BLaER1 (cell line): ENCODE measurements at regions not wholly inside any gene's neighbourhood (a gene's known extent, or its start where the extent isn't known, plus 50 kb on each side); places are given as distances from the start of the nearest gene placed in this dataset.

ENCODE experiments used
- H3K27ac ChIP-seq: shearing (Covaris generic); formaldehyde crosslinking; 2 replicates; pipeline ENCODE4 v1.8.1; 2022
- H3K27me3 ChIP-seq: shearing (Covaris generic); formaldehyde crosslinking; 2 replicates; pipeline ENCODE4 v1.8.1; 2022
- H3K36me3 ChIP-seq: shearing (Covaris generic); formaldehyde crosslinking; 2 replicates; pipeline ENCODE4 v1.8.1; 2022
- H3K4me1 ChIP-seq: shearing (Covaris generic); formaldehyde crosslinking; 2 replicates; pipeline ENCODE4 v1.8.1; 2022
- H3K4me2 ChIP-seq: shearing (Covaris generic); formaldehyde crosslinking; 2 replicates; pipeline ENCODE4 v1.8.1; 2022
- H3K4me3 ChIP-seq: shearing (Covaris generic); formaldehyde crosslinking; 2 replicates; pipeline ENCODE4 v1.8.1; 2022
- H3K9ac ChIP-seq: shearing (Covaris generic); formaldehyde crosslinking; 2 replicates; pipeline ENCODE4 v1.8.1; 2022
- H3K9me3 ChIP-seq: shearing (Covaris generic); formaldehyde crosslinking; 2 replicates; pipeline ENCODE4 v1.8.1; 2022
- H4K20me1 ChIP-seq: shearing (Covaris generic); formaldehyde crosslinking; 2 replicates; pipeline ENCODE4 v1.8.1; 2022
- Cebpa-rat ChIP-seq: shearing (Covaris generic); IDR thresholded peaks from 2 replicates; pipeline ENCODE4 v1.8.1; 2022

DNA sequence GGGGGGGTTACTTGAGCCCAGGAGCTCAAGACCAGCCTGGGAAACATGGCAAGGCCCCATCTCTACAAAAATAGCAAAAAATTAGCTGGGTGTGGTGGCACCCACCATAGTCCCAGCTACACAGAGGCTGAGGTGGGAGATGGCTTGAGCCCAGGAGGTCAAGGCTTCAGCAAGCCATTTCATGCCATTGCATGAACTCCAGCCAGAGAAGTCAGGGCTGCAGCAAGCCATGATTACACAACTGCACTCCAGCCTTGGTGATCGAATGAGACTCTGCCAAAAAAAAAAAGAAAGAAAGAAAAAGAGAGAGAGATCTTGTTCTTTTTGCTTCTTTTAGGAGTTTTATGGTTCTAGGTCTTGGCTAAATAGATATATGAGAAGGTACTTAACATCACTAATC, 200.2 kb upstream of the PHYHIPL start:
- H4K20me1 ChIP-seq = no peaks in the 10 kb centered on the region
- no peak overlapping the region for H3K4me3 ChIP-seq
- H3K9me3 ChIP-seq = no peaks in the 10 kb centered on the region
- H3K9ac ChIP-seq = no peak overlapping the region
- H3K4me1 ChIP-seq = peaks cover 24% of the 10 kb centered on the region
- no peak for TF ChIP-seq Cebpa-rat
- no peak overlapping the region for H3K4me2 ChIP-seq
- no peaks in the 10 kb centered on the region for H3K27me3 ChIP-seq
- H3K36me3 ChIP-seq = no peaks in the 10 kb centered on the region
- no peak overlapping the region for H3K27ac ChIP-seq

DNA sequence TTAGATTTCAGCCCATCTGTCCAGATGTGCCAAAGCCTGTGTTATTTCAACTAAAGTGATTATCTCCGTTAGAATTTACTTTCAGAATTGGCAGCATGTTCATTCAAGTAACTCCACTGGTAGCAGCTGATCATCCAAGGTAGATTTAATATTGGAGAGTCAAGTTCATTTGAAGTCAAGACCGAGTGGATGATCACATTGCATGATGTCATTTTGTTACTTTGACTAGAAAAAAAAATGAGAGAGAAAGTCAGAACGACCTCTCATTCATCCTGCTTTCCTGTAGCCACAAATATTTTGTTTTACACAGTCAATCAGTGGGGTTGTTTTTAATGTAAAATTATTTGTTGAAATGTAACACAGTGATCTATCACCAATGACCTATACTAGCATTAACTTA, 196.7 kb upstream of the PHYHIPL start:
- Histone ChIP-seq H3K9ac (no peak overlapping the region), H3K9me3 (no peaks in the 10 kb centered on the region), H4K20me1 (no peaks in the 10 kb centered on the region), H3K4me1 (peaks cover 46% of the 10 kb centered on the region), H3K27me3 (no peaks in the 10 kb centered on the region), H3K4me2 (peak overlapping the region; percentile 75), H3K4me3 (no peak overlapping the region), H3K27ac (peak overlapping the region; percentile 81; the same call in 1 of the 2 replicates), H3K36me3 (no peaks in the 10 kb centered on the region)
- no peak for TF ChIP-seq Cebpa-rat

DNA sequence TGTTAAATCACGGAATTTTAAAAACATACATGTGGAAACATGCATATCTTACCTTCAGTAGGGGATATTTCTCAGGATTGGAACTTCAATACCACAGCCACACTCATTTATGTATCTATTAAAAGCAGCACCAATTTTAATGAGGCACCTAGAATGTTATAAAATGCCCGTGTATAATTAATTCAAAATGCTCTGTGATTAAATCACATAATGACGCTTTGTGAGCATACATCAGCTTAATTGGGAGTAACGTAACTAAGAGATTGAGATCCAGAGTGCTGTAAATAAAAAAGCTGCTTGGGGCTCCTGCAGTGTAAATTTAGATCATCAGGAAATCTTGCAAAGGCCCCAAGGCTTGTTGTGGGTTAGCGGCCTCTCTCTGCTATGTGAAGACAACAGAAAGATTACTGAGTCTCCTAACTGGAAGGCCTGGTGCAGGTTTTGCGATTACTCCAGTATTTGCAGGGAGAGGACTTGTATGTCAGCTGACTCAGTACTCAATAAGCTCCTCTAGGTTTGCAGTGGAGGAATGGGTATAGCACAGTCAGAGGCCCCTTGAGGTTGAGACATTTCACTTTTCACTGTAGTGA, 195.5 kb upstream of the PHYHIPL start:
- H3K4me1 ChIP-seq = peaks cover 46% of the 10 kb centered on the region
- H3K27ac ChIP-seq = peak overlapping the region; percentile 81
- no peaks in the 10 kb centered on the region for H3K36me3 ChIP-seq
- no peak for TF ChIP-seq Cebpa-rat
- peak overlapping the region; percentile 46 for H3K4me3 ChIP-seq
- H4K20me1 ChIP-seq = no peaks in the 10 kb centered on the region
- peak overlapping the region; percentile 75 for H3K4me2 ChIP-seq
- H3K9ac ChIP-seq = peak overlapping the region; percentile 60
- H3K9me3 ChIP-seq = no peaks in the 10 kb centered on the region
- no peaks in the 10 kb centered on the region for H3K27me3 ChIP-seq

DNA sequence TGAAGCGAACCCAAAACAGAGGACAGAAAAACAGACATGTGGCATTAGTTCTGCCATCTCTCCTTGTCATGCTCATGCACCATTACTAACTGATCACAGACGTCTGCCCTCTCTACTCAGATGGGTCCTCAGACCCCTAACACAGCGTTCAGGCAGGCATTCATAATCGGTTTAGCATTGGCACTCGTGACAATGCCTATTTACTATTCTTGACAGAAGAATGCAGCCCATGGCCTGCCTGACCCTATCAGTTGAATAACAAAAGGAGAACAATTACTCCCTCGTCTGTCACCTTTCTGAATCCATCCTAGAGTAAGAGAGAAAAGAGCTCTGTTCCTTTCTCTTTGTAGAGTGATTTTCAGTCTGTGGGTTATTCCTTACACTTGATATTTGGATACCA, 194.6 kb upstream of the PHYHIPL start:
- Histone ChIP-seq H3K36me3 (no peaks in the 10 kb centered on the region), H3K27ac (peak overlapping the region; percentile 81), H3K4me2 (peak overlapping the region; percentile 75), H4K20me1 (no peaks in the 10 kb centered on the region), H3K27me3 (no peaks in the 10 kb centered on the region), H3K4me3 (0 out of 2 replicates have a peak overlapping the region, but pooled peaks have one; percentile 46), H3K9me3 (no peaks in the 10 kb centered on the region), H3K4me1 (peaks cover 46% of the 10 kb centered on the region), H3K9ac (no peak overlapping the region)
- no peak for TF ChIP-seq Cebpa-rat

DNA sequence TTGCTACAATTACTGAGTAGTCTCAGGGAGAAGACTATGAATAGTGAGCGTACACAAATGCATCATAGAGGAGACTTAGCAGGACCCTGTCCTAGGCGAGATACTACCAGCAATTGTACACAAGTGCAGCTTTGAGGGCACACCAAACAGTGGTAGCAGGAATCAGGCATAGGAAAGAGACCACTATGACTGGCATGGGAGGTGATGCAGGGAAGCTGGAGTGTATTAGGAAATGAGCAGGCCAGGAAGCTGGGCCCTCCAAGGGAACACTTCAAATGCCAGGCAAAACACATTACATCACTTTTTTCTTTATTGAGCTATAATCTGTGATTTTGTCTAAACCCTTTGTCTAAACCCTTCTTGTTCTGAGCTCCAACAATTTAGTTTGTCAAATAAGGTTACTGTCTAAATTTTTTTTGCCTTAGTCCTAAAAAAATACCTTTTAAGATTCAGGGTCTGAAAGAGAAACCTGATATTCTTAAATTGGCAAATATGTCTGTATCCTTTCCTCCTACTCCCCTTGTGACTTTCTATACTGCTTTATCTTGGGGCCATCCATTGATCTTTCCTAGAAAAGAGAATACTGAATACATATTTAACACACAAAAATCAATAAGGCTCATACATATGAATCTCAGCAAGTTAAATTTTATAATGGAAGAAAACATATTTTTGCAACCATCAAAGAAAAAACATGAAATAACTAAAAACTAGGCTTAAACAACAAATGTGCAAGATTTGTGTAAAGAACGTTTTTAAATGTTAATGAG, 193.8 kb upstream of the PHYHIPL start:
- H3K4me3 ChIP-seq = no peak overlapping the region
- H3K27me3 ChIP-seq = no peaks in the 10 kb centered on the region
- H4K20me1 ChIP-seq = no peaks in the 10 kb centered on the region
- no peaks in the 10 kb centered on the region for H3K36me3 ChIP-seq
- H3K27ac ChIP-seq = peak overlapping the region; percentile 81
- no peak for TF ChIP-seq Cebpa-rat
- peaks cover 46% of the 10 kb centered on the region for H3K4me1 ChIP-seq
- H3K9me3 ChIP-seq = no peaks in the 10 kb centered on the region
- no peak overlapping the region for H3K9ac ChIP-seq
- H3K4me2 ChIP-seq = peak overlapping the region; percentile 75

DNA sequence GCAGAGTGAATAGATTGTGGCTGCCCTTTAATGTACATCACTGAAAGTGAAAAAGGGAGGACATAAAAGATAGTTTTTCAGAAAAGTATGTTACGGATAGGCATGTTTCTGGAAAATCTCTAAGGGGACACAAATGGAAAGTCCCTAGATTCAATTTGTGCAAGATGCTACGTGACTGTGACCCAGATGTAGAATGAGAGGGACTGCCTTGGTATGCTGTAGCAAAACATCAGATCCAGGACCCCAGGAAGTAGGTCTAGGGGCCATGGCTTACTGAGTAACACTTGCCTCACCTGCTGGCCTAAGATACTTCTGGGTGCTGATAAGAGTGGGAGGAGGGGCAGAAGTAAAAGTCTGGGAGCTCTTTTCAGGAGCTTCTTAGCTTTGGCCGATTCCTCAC, 191.2 kb upstream of the PHYHIPL start:
- Histone ChIP-seq H3K9me3 (peaks cover 16% of the 10 kb centered on the region), H3K27me3 (no peaks in the 10 kb centered on the region), H3K4me3 (no peak overlapping the region), H3K4me1 (peaks cover 31% of the 10 kb centered on the region), H3K36me3 (peaks cover 4% of the 10 kb centered on the region), H3K27ac (no peak overlapping the region), H3K4me2 (no peak overlapping the region), H4K20me1 (no peaks in the 10 kb centered on the region), H3K9ac (no peak overlapping the region)
- TF ChIP-seq Cebpa-rat = no peak

DNA sequence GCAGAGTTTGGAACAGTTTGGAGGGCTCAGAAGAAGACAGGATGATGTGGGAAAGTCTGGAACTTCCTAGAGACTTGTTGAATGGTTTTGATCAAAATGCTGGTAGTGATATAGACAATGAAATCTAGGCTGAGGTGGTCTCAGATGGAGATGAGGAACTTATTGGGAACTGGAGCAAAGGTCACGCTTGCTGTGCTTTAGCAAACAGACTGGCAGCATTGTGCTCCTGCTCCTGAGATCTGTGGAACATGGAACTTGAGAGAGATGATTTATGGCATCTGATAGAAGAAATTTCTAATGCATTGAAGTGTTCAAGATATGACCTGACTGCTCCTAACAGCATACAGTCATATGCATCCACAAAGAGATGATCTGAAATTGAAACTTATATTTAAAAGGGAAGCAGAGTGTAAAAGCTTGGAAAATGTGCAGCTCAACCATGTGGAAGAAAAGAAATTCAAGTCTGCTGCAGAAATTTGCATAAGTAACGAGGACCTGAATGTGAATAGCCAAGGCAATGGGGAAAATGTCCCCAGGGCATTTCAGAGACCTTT, 186.9 kb upstream of the PHYHIPL start:
- H3K27ac ChIP-seq = no peak overlapping the region
- peak overlapping the region; percentile 40 for H3K4me3 ChIP-seq
- H3K27me3 ChIP-seq = no peaks in the 10 kb centered on the region
- H3K36me3 ChIP-seq = peaks cover 7% of the 10 kb centered on the region
- H3K9me3 ChIP-seq = peaks cover 36% of the 10 kb centered on the region
- H3K9ac ChIP-seq = no peak overlapping the region
- peaks cover 30% of the 10 kb centered on the region for H3K4me1 ChIP-seq
- no peaks in the 10 kb centered on the region for H4K20me1 ChIP-seq
- TF ChIP-seq Cebpa-rat = no peak
- no peak overlapping the region for H3K4me2 ChIP-seq

DNA sequence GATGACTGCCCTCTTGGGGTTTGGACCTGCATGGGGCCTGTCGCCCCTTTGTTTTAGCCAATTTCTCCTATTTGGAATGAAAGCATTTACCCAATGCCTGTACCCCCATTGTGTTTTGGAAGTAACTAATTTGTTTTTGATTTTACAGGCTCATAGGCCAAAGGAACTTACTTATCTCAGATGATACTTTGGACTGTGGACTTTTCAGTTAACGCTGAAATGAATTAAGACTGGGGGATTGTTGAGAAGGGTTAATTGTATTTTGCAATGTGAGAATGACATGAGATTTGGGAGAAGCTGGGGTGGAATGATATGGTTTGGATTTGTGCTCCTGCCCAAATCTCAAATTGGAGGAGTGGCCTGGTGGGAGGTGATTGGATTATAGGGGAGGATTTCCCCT, 185.8 kb upstream of the PHYHIPL start:
- Histone ChIP-seq H3K36me3 (peaks cover 7% of the 10 kb centered on the region), H3K27ac (no peak overlapping the region), H3K4me3 (no peak overlapping the region), H3K27me3 (no peaks in the 10 kb centered on the region), H3K4me1 (peaks cover 41% of the 10 kb centered on the region), H3K9ac (no peak overlapping the region), H3K4me2 (no peak overlapping the region), H4K20me1 (no peaks in the 10 kb centered on the region), H3K9me3 (peaks cover 36% of the 10 kb centered on the region)
- TF ChIP-seq Cebpa-rat = no peak

DNA sequence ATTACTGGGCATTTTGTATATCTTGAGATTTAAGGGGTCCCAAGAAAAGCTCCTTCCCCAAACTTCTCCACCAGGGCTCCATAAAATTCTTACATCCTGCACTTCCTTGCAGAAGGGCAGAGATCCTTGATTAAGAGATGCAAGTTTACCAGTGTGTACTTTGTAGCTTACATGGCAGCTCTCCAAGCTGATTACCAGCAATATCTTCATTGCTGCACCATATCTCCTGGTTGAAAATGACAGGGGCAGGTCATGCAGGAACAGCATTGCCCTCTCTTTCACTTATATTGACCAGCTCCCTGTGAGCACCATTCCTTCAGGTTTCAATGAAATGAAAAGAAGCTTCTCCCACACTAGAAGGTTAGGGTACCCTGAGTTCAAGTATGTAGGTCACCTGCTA, 184.6 kb upstream of the PHYHIPL start:
- Histone ChIP-seq H3K27me3 (no peaks in the 10 kb centered on the region), H3K4me1 (peaks cover 53% of the 10 kb centered on the region), H3K36me3 (peaks cover 7% of the 10 kb centered on the region), H3K4me2 (peak overlapping the region; percentile 81; the same call in 1 of the 2 replicates), H3K9ac (no peak overlapping the region), H4K20me1 (no peaks in the 10 kb centered on the region), H3K4me3 (no peak overlapping the region), H3K27ac (0 out of 2 replicates have a peak overlapping the region, but pooled peaks have one; percentile 70), H3K9me3 (peaks cover 36% of the 10 kb centered on the region)
- no peak for TF ChIP-seq Cebpa-rat

DNA sequence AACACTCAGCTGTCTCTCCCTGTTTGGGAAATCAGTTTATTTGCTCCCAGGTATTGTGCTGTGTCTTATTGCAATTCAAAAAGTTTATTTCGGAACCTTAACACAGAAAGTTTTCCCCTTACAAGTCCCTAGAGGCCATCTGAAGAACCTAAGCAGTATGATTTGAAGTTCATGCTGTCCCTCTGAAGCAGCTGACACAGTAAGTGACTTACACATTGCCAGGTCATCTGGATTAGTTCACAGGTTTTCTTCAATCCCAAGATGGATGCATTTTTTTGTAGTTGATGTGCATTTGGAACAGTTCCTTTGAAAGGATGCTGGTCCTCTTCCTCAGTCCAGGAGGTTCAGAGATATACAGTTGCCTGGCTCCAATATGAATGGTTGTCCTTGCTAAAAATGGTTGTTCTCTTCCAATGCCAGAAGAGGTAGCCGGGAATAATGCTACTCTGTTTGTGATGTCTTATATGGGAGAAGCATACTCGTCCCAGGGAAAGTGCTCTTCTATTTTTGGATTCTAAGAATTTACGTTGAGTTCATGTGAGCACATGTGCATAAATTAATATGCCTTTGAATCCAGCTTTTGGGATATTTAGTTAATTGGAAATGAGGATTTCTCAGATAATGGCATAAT, 183.5 kb upstream of the PHYHIPL start:
- H3K27ac ChIP-seq = peak overlapping the region; percentile 70
- TF ChIP-seq Cebpa-rat = no peak

More for the DNA sequence above, 183.5 kb upstream of the PHYHIPL start:
- Histone ChIP-seq H3K9me3 (peaks cover 36% of the 10 kb centered on the region), H3K4me1 (peaks cover 61% of the 10 kb centered on the region), H3K27me3 (no peaks in the 10 kb centered on the region), H3K36me3 (peaks cover 7% of the 10 kb centered on the region), H3K9ac (peak overlapping the region; percentile 66), H3K4me2 (peak overlapping the region; percentile 81), H4K20me1 (no peaks in the 10 kb centered on the region), H3K4me3 (peak overlapping the region; percentile 38)
